Activated B cell treated with CpG ODN at 0.5 μM for 24 hours (primary cell): ENCODE measurements at regions not wholly inside any gene's neighbourhood (a gene's known extent, or its start where the extent isn't known, plus 50 kb on each side); places are given as distances from the start of the nearest gene placed in this dataset.
"Not testable (repeated sequence)": the region's sequence is repeated elsewhere in the genome, so short reads cannot be mapped to it uniquely, and the experiment has no call there.

Experiments used
- ATAC-seq: fragments of 200-7000 bp; cut with Tn5 transposase; one replicate; pipeline ENCODE4 v1.10.0; 2021; ENCODE audit warnings: low read depth, mild to moderate bottlenecking, moderate library complexity
- CTCF ChIA-PET: fragments of 350-600 bp; sonication (Branson Sonifier 250); formaldehyde crosslinking; loops from one replicate; lab custom pipeline; 2021; ENCODE audit warnings: antibody characterized with exemption; lab: Charles Lee
- POLR2A ChIA-PET: fragments of 350-600 bp; sonication (Branson Sonifier 250); formaldehyde crosslinking; loops from one replicate; lab custom pipeline; 2021; ENCODE audit warnings: antibody characterized with exemption; lab: Charles Lee
- DNase-seq: peaks from one replicate; pipeline ENCODE4 v3.0.0; 2022
- H3K27ac Mint-ChIP-seq: one replicate; pipeline ENCODE4 v1.8.0; 2020; ENCODE audit warnings: mixed read lengths
- H3K27me3 Mint-ChIP-seq: one replicate; pipeline ENCODE4 v1.8.0; 2021; ENCODE audit warnings: mixed read lengths
- H3K36me3 Mint-ChIP-seq: one replicate; pipeline ENCODE4 v1.8.0; 2021; ENCODE audit warnings: low read depth, mixed read lengths
- H3K4me1 Mint-ChIP-seq: one replicate; pipeline ENCODE4 v1.8.0; 2021; ENCODE audit warnings: mixed read lengths
- H3K4me3 Mint-ChIP-seq: one replicate; pipeline ENCODE4 v1.8.0; 2020; ENCODE audit warnings: mild to moderate bottlenecking, mixed read lengths
- H3K9me3 Mint-ChIP-seq: one replicate; pipeline ENCODE4 v1.8.0; 2020; ENCODE audit warnings: mixed read lengths
- intact Hi-C: fragments of 100-400 bp; cut with micrococcal nuclease; formaldehyde crosslinking; loops from one replicate; pipeline ENCODE4 v1.15.1; 2024
- TF ChIP-seq, protein P1 (sequence below): fragments of 200-600 bp; IDR thresholded peaks from one replicate; pipeline ENCODE4 v1.8.0; 2022; ENCODE audit warnings: antibody characterized with exemption, mild to moderate bottlenecking

DNA sequence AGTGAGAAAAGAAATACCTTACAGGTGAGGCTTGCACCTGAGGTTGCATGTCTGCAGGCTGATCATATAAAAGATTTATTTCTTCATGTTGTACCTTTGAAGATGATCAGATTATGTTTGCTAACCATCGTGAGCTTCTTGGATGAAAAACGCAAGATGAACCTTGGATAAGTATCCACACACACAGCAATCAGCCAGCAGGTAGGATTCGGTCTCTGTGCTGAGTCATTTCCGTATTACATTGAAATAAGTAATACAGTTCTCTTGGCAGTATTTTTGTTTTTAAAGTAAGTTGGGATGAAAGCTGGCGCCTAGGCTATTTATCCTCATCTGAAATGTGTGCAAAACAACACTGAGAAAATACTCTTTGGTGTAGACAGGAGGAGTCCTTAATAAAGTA, 109.0 kb upstream of the PRKCQ start:
- H3K4me1 Mint-ChIP-seq = no peaks in the 10 kb centered on the region
- peaks cover 19% of the 10 kb centered on the region for H3K27me3 Mint-ChIP-seq
- ATAC-seq = no peak
- H3K36me3 Mint-ChIP-seq = no peaks in the 10 kb centered on the region
- no peak for DNase-seq
- no peaks in the 10 kb centered on the region for H3K9me3 Mint-ChIP-seq
- intact Hi-C loops = no loop called here
- ChIA-PET POLR2A (no interaction called here), CTCF (no interaction called here)
- H3K4me3 Mint-ChIP-seq = no peak overlapping the region
- TF ChIP-seq, protein P1, sequence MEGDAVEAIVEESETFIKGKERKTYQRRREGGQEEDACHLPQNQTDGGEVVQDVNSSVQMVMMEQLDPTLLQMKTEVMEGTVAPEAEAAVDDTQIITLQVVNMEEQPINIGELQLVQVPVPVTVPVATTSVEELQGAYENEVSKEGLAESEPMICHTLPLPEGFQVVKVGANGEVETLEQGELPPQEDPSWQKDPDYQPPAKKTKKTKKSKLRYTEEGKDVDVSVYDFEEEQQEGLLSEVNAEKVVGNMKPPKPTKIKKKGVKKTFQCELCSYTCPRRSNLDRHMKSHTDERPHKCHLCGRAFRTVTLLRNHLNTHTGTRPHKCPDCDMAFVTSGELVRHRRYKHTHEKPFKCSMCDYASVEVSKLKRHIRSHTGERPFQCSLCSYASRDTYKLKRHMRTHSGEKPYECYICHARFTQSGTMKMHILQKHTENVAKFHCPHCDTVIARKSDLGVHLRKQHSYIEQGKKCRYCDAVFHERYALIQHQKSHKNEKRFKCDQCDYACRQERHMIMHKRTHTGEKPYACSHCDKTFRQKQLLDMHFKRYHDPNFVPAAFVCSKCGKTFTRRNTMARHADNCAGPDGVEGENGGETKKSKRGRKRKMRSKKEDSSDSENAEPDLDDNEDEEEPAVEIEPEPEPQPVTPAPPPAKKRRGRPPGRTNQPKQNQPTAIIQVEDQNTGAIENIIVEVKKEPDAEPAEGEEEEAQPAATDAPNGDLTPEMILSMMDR = no peak
- H3K27ac Mint-ChIP-seq = no peak overlapping the region

DNA sequence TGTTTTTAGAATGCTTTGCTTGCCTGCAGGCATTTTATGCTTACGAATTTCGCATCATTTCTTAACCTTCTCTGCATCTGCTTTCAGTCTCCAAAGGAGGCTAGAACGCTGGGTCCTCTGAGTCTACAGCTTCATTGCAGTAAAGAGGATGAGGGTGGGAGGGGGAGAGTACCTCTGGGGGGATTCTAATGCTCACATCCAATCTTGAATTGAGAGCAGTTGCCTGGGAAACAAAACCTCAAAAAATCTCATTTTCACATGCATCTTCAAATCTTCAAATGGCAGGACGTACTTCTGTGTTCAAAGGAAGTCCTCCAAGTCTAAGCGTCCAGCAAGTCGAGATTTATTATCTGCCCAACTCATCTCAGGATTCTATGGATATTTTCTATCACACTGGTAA, 100.7 kb upstream of the PRKCQ start:
- CTCF ChIA-PET = no interaction called here
- Mint-ChIP-seq H3K4me3 (no peak overlapping the region), H3K4me1 (no peaks in the 10 kb centered on the region), H3K9me3 (no peaks in the 10 kb centered on the region), H3K36me3 (no peaks in the 10 kb centered on the region), H3K27me3 (peaks cover 19% of the 10 kb centered on the region), H3K27ac (no peak overlapping the region)
- intact Hi-C loops = no loop called here
- POLR2A ChIA-PET = interaction anchor here (0.6 kb wide), 1 partner anchor 1162 kb away, joined by 6 read pairs; no protein-coding TSS in a partner anchor
- DNase-seq = no peak
- no peak for ATAC-seq
- TF ChIP-seq, protein P1 = no peak

DNA sequence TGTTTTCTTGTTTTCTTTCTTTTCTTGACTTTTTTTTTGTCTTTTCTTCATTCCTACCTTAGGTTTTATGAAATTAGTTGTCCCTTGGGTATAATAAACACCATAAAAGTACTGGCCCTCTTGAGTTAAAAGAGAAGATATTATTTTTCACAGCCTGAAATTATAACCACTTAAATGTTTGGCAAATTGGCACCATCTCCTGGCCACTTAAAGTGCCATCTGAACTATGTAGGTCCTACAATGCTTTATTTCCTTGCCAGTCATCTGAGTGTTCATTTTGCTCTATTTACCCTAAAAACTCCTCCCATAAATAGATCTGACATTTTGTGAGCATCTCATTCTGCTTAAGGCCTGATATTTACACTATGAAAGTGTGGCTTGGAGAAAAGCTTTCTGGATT, 98.9 kb upstream of the PRKCQ start:
- DNase-seq = no peak
- no peaks in the 10 kb centered on the region for H3K9me3 Mint-ChIP-seq

DNA sequence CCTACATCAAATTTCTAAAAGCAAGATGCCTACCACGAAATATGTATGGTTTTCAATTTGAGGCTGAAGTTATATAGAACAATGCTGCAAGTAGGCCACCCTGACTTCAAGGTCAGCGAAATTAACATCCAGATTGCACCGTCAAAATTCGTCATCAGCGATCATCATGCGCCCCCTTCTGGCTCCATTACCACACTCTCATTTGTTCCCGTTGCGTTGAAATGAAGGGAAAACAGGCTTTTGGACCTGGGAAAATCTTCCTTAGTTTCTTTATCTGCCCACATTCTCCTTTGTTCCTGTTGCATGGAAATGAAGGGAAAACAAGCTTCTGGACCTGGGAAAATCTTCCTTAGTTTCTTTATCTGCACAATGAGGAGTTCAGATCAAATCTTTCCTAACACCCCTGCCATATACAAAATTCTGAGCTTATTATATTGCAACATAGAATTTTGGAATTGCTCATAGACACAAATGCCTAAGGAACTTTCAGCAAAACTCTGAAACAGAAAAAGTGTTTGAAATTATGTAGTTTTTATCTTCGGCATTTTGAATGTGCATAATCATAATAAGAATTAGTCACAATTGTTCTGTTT, 98.2 kb upstream of the PRKCQ start:
- DNase-seq (no peak), ATAC-seq (peak; percentile 28)
- Mint-ChIP-seq H3K36me3 (no peaks in the 10 kb centered on the region), H3K4me3 (no peak overlapping the region), H3K27me3 (peaks cover 19% of the 10 kb centered on the region), H3K9me3 (no peaks in the 10 kb centered on the region), H3K27ac (no peak overlapping the region), H3K4me1 (peaks cover 3% of the 10 kb centered on the region)
- ChIA-PET POLR2A (no interaction called here), CTCF (interaction anchor here (0.9 to 2.6 kb wide), 6 partner anchors 10 to 269 kb away, joined by 3 to 20 read pairs (median 4); no protein-coding TSS in a partner anchor)
- TF ChIP-seq, protein P1 = no peak
- intact Hi-C loops = loop anchor here (1.0 kb wide), 4 partner anchors 98 to 569 kb away; partner anchors contain the start of gene PRKCQ

More for the DNA sequence above, 98.9 kb upstream of the PRKCQ start:
- Mint-ChIP-seq H3K27ac (no peak overlapping the region), H3K4me1 (peaks cover 3% of the 10 kb centered on the region), H3K27me3 (peaks cover 19% of the 10 kb centered on the region), H3K36me3 (no peaks in the 10 kb centered on the region), H3K4me3 (no peak overlapping the region)
- ATAC-seq = no peak
- POLR2A ChIA-PET = no interaction called here
- intact Hi-C loops = loop anchor here (1.0 kb wide), 4 partner anchors 99 to 570 kb away; partner anchors contain the start of gene PRKCQ
- CTCF ChIA-PET = interaction anchor here (0.9 to 2.6 kb wide), 8 partner anchors 11 to 739 kb away, joined by 3 to 20 read pairs (median 4); no protein-coding TSS in a partner anchor
- TF ChIP-seq, protein P1 = no peak

DNA sequence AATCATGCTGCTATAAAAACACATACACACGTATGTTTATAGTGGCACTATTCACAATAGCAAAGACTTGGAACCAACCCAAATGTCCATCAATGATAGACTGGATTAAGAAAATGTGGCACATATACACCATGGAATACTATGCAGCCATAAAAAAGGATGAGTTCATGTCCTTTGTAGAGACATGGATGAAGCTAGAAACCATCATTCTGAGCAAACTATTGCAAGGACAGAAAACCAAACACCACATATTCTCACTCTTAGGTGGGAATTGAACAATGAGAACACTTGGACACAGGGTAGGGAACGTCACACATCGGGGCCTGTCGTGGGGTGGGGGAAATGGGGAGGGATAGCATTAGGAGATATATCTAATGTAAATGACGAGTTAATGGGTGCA, 97.1 kb upstream of the PRKCQ start:
- peaks cover 17% of the 10 kb centered on the region for H3K27me3 Mint-ChIP-seq
- intact Hi-C loops, H3K36me3 Mint-ChIP-seq, H3K4me3 Mint-ChIP-seq, H3K9me3 Mint-ChIP-seq, H3K27ac Mint-ChIP-seq, ATAC-seq, H3K4me1 Mint-ChIP-seq, POLR2A ChIA-PET, DNase-seq: not testable (repeated sequence)
- CTCF ChIA-PET = interaction anchor here (1.9 kb wide), 1 partner anchor 262 kb away, joined by 6 read pairs; no protein-coding TSS in a partner anchor
